Panc1 (cell line): ENCODE measurements at regions not wholly inside any gene's neighbourhood (a gene's known extent, or its start where the extent isn't known, plus 50 kb on each side); places are given as distances from the start of the nearest gene placed in this dataset.

Experiments
- CTCF ChIP-seq: fragments of 450-650 bp; IDR thresholded peaks from 2 replicates; pipeline ENCODE4 v1.5.1; 2017; ENCODE audit warnings: mild to moderate bottlenecking
- SIN3A ChIP-seq: IDR thresholded peaks from 2 replicates; pipeline ENCODE4 v1.6.1; 2012; ENCODE audit warnings: low read depth, mild to moderate bottlenecking, low read length, moderate library complexity, borderline replicate concordance; ENCODE audit not compliant: insufficient read depth

GRCh38 chr12:125214289-125214688 is 149.1 kb downstream of the AACS start:
- TF ChIP-seq CTCF (no peak), SIN3A (no peak)
